ENCODE measurements at regions not wholly inside any gene's neighbourhood (a gene's known extent, or its start where the extent isn't known, plus 50 kb on each side); places are given as distances from the start of the nearest gene placed in this dataset.

GRCh38 chr13:24085662-24086061 is 74.9 kb upstream of the SPATA13 start:
- peak; percentile 5 for DNase-seq

- no peak for DNase-seq
These were observed 73.9 kb upstream of the SPATA13 start for GRCh38 chr13:24086642-24087041.

- DNase-seq = peak; percentile 6
These were observed 72.8 kb upstream of the SPATA13 start for GRCh38 chr13:24087605-24088225.

- DNase-seq = no peak
These were observed 70.5 kb upstream of the SPATA13 start for GRCh38 chr13:24090049-24090448.

GRCh38 chr13:24091080-24091479 is 69.4 kb upstream of the SPATA13 start:
- DNase-seq = no peak

- DNase-seq = no peak
These were observed 68.4 kb upstream of the SPATA13 start for GRCh38 chr13:24092108-24092507.

GRCh38 chr13:24093047-24093446 is 67.5 kb upstream of the SPATA13 start:
- DNase-seq = no peak

- DNase-seq = no peak
These were observed 63.9 kb upstream of the SPATA13 start for GRCh38 chr13:24096659-24097058.

GRCh38 chr13:24097064-24097463 is 63.5 kb upstream of the SPATA13 start:
- no peak for DNase-seq

- DNase-seq = no peak
These were observed 62.9 kb upstream of the SPATA13 start for GRCh38 chr13:24097667-24098066.

- no peak for DNase-seq
These were observed 61.0 kb upstream of the SPATA13 start for GRCh38 chr13:24099490-24099889.

- DNase-seq = no peak
These were observed 60.3 kb upstream of the SPATA13 start for GRCh38 chr13:24100188-24100587.

- no peak for DNase-seq
These were observed 56.6 kb upstream of the SPATA13 start for GRCh38 chr13:24103782-24104372.

- no peak for DNase-seq
These were observed 55.8 kb upstream of the SPATA13 start for GRCh38 chr13:24104723-24105122.

- no peak for DNase-seq
These were observed 54.1 kb upstream of the SPATA13 start for GRCh38 chr13:24106429-24106828.

GRCh38 chr13:24107955-24108614 is 52.4 kb upstream of the SPATA13 start:
- DNase-seq = no peak

- no peak for DNase-seq
These were observed 51.9 kb upstream of the SPATA13 start for GRCh38 chr13:24108615-24108965.

- DNase-seq = no peak
These were observed 50.5 kb upstream of the SPATA13 start for GRCh38 chr13:24110011-24110410.
